ENCODE measurements at regions not wholly inside any gene's neighbourhood (a gene's known extent, or its start where the extent isn't known, plus 50 kb on each side); places are given as distances from the start of the nearest gene placed in this dataset.

GRCh38 chr13:58838615-58839014 is 1207.1 kb downstream of the PCDH17 start:
- no peaks in the 10 kb centered on the region for H3K4me1 Mint-ChIP-seq

GRCh38 chr13:58843071-58843470 is 1211.5 kb downstream of the PCDH17 start:
- Histone ChIP-seq H3K4me1 (ENCODE audit: control insufficient read depth in 1 of 2, extremely low read depth in 1 of 2, insufficient read depth in 2 of 2, low read length in 2 of 2) (no peaks in the 10 kb centered on the region), H3K4me3 (ENCODE audit: control insufficient read depth in 1 of 2, extremely low read depth in 1 of 2, low read length in 1 of 2) (no peak overlapping the region), H3K27me3 (replicated peaks in 1 of 2; ENCODE audit: control insufficient read depth in 2 of 2, extremely low read depth in 1 of 2, insufficient read depth in 2 of 2, low read length in 1 of 2) (no peaks in the 10 kb centered on the region), H3K27ac (ENCODE audit: low read length) (no peak overlapping the region), H3K9me3 (no peaks in the 10 kb centered on the region), H3K36me3 (ENCODE audit: control insufficient read depth in 2 of 2, extremely low read depth in 1 of 2, insufficient read depth in 1 of 2, low read length in 1 of 2) (no peaks in the 10 kb centered on the region)
- no peaks in the 10 kb centered on the region for H3K36me3 Mint-ChIP-seq
- WGBS (ENCODE audit: insufficient coverage), result 93% methylated on average over 4 of the region's 6 CpGs
- ChIA-PET CTCF (no interaction called here), POLR2A (no interaction called here)
- no peak for ATAC-seq (replicated peaks in 1 of 4)
- H3K27me3 Mint-ChIP-seq, result no peaks in the 10 kb centered on the region
- H3K4me3 Mint-ChIP-seq, result no peak overlapping the region
- no peaks in the 10 kb centered on the region for H3K4me1 Mint-ChIP-seq
- H3K9me3 Mint-ChIP-seq, result peaks cover 22 to 33% (median 31%) of the 10 kb centered on the region in 3 donors
- no peak overlapping the region for H3K27ac Mint-ChIP-seq
- no peak for DNase-seq

More at GRCh38 chr13:58838615-58839014, 1207.1 kb downstream of the PCDH17 start:
- Histone ChIP-seq H3K9me3 (no peaks in the 10 kb centered on the region), H3K27ac (ENCODE audit: low read length) (no peak overlapping the region), H3K4me1 (ENCODE audit: control insufficient read depth in 1 of 2, extremely low read depth in 1 of 2, insufficient read depth in 2 of 2, low read length in 2 of 2) (no peaks in the 10 kb centered on the region), H3K36me3 (ENCODE audit: control insufficient read depth in 2 of 2, extremely low read depth in 1 of 2, insufficient read depth in 1 of 2, low read length in 1 of 2) (no peaks in the 10 kb centered on the region), H3K27me3 (replicated peaks in 1 of 2; ENCODE audit: control insufficient read depth in 2 of 2, extremely low read depth in 1 of 2, insufficient read depth in 2 of 2, low read length in 1 of 2) (no peaks in the 10 kb centered on the region), H3K4me3 (ENCODE audit: control insufficient read depth in 1 of 2, extremely low read depth in 1 of 2, low read length in 1 of 2) (no peak overlapping the region)
- Mint-ChIP-seq H3K9me3 (peaks cover 5 to 12% (median 9%) of the 10 kb centered on the region in 3 donors), H3K36me3 (no peaks in the 10 kb centered on the region), H3K4me3 (no peak overlapping the region), H3K27ac (no peak overlapping the region), H3K27me3 (no peaks in the 10 kb centered on the region)
- ChIA-PET CTCF (no interaction called here), POLR2A (no interaction called here)
- 50% methylated on average over 1 of the region's 1 CpG for WGBS (ENCODE audit: insufficient coverage)
- ATAC-seq (replicated peaks in 1 of 4) (no peak), DNase-seq (no peak)

GRCh38 chr13:58843567-58843966 is 1212.0 kb downstream of the PCDH17 start:
- H3K9me3 Mint-ChIP-seq, result peaks cover 22 to 33% (median 31%) of the 10 kb centered on the region in 3 donors
- CTCF ChIA-PET, result no interaction called here
- H3K4me1 ChIP-seq (ENCODE audit: control insufficient read depth in 1 of 2, extremely low read depth in 1 of 2, insufficient read depth in 2 of 2, low read length in 2 of 2), result no peaks in the 10 kb centered on the region
- DNase-seq (no peak), ATAC-seq (replicated peaks in 1 of 4) (no peak)
- H3K36me3 Mint-ChIP-seq, result no peaks in the 10 kb centered on the region
- no peak overlapping the region for H3K27ac ChIP-seq (ENCODE audit: low read length)
- no peak overlapping the region for H3K4me3 Mint-ChIP-seq
- H3K27ac Mint-ChIP-seq, result no peak overlapping the region
- H3K36me3 ChIP-seq (ENCODE audit: control insufficient read depth in 2 of 2, extremely low read depth in 1 of 2, insufficient read depth in 1 of 2, low read length in 1 of 2), result no peaks in the 10 kb centered on the region
- H3K4me1 Mint-ChIP-seq, result no peaks in the 10 kb centered on the region
- no peak overlapping the region for H3K4me3 ChIP-seq (ENCODE audit: control insufficient read depth in 1 of 2, extremely low read depth in 1 of 2, low read length in 1 of 2)
- WGBS (ENCODE audit: insufficient coverage), result 93% methylated on average over 5 of the region's 6 CpGs
- no peaks in the 10 kb centered on the region for H3K27me3 Mint-ChIP-seq
- no peaks in the 10 kb centered on the region for H3K9me3 ChIP-seq
- no peaks in the 10 kb centered on the region for H3K27me3 ChIP-seq (replicated peaks in 1 of 2; ENCODE audit: control insufficient read depth in 2 of 2, extremely low read depth in 1 of 2, insufficient read depth in 2 of 2, low read length in 1 of 2)
- POLR2A ChIA-PET, result no interaction called here

GRCh38 chr13:58850161-58850560 is 1218.6 kb downstream of the PCDH17 start:
- Mint-ChIP-seq H3K4me3 (no peak overlapping the region), H3K27me3 (no peaks in the 10 kb centered on the region), H3K27ac (no peak overlapping the region), H3K36me3 (no peaks in the 10 kb centered on the region), H3K4me1 (no peaks in the 10 kb centered on the region), H3K9me3 (peaks cover 6 to 19% (median 12%) of the 10 kb centered on the region in 3 donors)
- DNase-seq (no peak), ATAC-seq (replicated peaks in 1 of 4) (no peak)
- ChIA-PET CTCF (no interaction called here), POLR2A (no interaction called here)
- H3K4me3 ChIP-seq (ENCODE audit: control insufficient read depth in 1 of 2, extremely low read depth in 1 of 2, low read length in 1 of 2), result no peak overlapping the region
- no peaks in the 10 kb centered on the region for H3K27me3 ChIP-seq (replicated peaks in 1 of 2; ENCODE audit: control insufficient read depth in 2 of 2, extremely low read depth in 1 of 2, insufficient read depth in 2 of 2, low read length in 1 of 2)
- H3K36me3 ChIP-seq (ENCODE audit: control insufficient read depth in 2 of 2, extremely low read depth in 1 of 2, insufficient read depth in 1 of 2, low read length in 1 of 2), result no peaks in the 10 kb centered on the region
- no peaks in the 10 kb centered on the region for H3K9me3 ChIP-seq
- no peak overlapping the region for H3K27ac ChIP-seq (ENCODE audit: low read length)
- H3K4me1 ChIP-seq (ENCODE audit: control insufficient read depth in 1 of 2, extremely low read depth in 1 of 2, insufficient read depth in 2 of 2, low read length in 2 of 2), result no peaks in the 10 kb centered on the region

GRCh38 chr13:58852076-58852475 is 1220.5 kb downstream of the PCDH17 start:
- no peak for ATAC-seq (replicated peaks in 1 of 4)
- Histone ChIP-seq H3K27ac (ENCODE audit: low read length) (no peak overlapping the region), H3K36me3 (ENCODE audit: control insufficient read depth in 2 of 2, extremely low read depth in 1 of 2, insufficient read depth in 1 of 2, low read length in 1 of 2) (no peaks in the 10 kb centered on the region), H3K4me3 (ENCODE audit: control insufficient read depth in 1 of 2, extremely low read depth in 1 of 2, low read length in 1 of 2) (no peak overlapping the region), H3K4me1 (ENCODE audit: control insufficient read depth in 1 of 2, extremely low read depth in 1 of 2, insufficient read depth in 2 of 2, low read length in 2 of 2) (no peaks in the 10 kb centered on the region), H3K27me3 (replicated peaks in 1 of 2; ENCODE audit: control insufficient read depth in 2 of 2, extremely low read depth in 1 of 2, insufficient read depth in 2 of 2, low read length in 1 of 2) (no peaks in the 10 kb centered on the region), H3K9me3 (no peaks in the 10 kb centered on the region)
- H3K36me3 Mint-ChIP-seq, result no peaks in the 10 kb centered on the region
- DNase-seq, result no peak
- no peak overlapping the region for H3K27ac Mint-ChIP-seq
- no peaks in the 10 kb centered on the region for H3K4me1 Mint-ChIP-seq
- no CpG with 5 or more reads among the region's 1 CpG for WGBS (ENCODE audit: insufficient coverage)
- H3K27me3 Mint-ChIP-seq, result no peaks in the 10 kb centered on the region
- CTCF ChIA-PET, result no interaction called here
- H3K9me3 Mint-ChIP-seq, result peaks cover 2 to 8% (median 4%) of the 10 kb centered on the region in 3 donors
- H3K4me3 Mint-ChIP-seq, result no peak overlapping the region
- POLR2A ChIA-PET, result no interaction called here

- no CpG with 5 or more reads among the region's 1 CpG for WGBS (ENCODE audit: insufficient coverage)
- Histone ChIP-seq H3K4me3 (ENCODE audit: control insufficient read depth in 1 of 2, extremely low read depth in 1 of 2, low read length in 1 of 2) (no peak overlapping the region), H3K36me3 (ENCODE audit: control insufficient read depth in 2 of 2, extremely low read depth in 1 of 2, insufficient read depth in 1 of 2, low read length in 1 of 2) (no peaks in the 10 kb centered on the region), H3K9me3 (no peaks in the 10 kb centered on the region), H3K27ac (ENCODE audit: low read length) (no peak overlapping the region), H3K27me3 (replicated peaks in 1 of 2; ENCODE audit: control insufficient read depth in 2 of 2, extremely low read depth in 1 of 2, insufficient read depth in 2 of 2, low read length in 1 of 2) (no peaks in the 10 kb centered on the region), H3K4me1 (ENCODE audit: control insufficient read depth in 1 of 2, extremely low read depth in 1 of 2, insufficient read depth in 2 of 2, low read length in 2 of 2) (no peaks in the 10 kb centered on the region)
- Mint-ChIP-seq H3K36me3 (no peaks in the 10 kb centered on the region), H3K27ac (no peak overlapping the region), H3K9me3 (peaks cover 4 to 14% (median 6%) of the 10 kb centered on the region in 3 donors), H3K27me3 (no peaks in the 10 kb centered on the region), H3K4me3 (no peak overlapping the region), H3K4me1 (no peaks in the 10 kb centered on the region)
- ChIA-PET CTCF (no interaction called here), POLR2A (no interaction called here)
- DNase-seq (no peak), ATAC-seq (replicated peaks in 1 of 4) (no peak)
Measured at GRCh38 chr13:58855283-58855682, 1223.7 kb downstream of the PCDH17 start.

GRCh38 chr13:58858870-58859371 is 1227.4 kb downstream of the PCDH17 start:
- Mint-ChIP-seq H3K36me3 (no peaks in the 10 kb centered on the region), H3K27me3 (no peaks in the 10 kb centered on the region), H3K4me3 (no peak overlapping the region), H3K27ac (no peak overlapping the region), H3K9me3 (peaks cover 0 to 10% (median 4%) of the 10 kb centered on the region in 3 donors), H3K4me1 (no peaks in the 10 kb centered on the region)
- POLR2A ChIA-PET, result no interaction called here
- ATAC-seq (replicated peaks in 1 of 4), result no peak
- Histone ChIP-seq H3K4me1 (ENCODE audit: control insufficient read depth in 1 of 2, extremely low read depth in 1 of 2, insufficient read depth in 2 of 2, low read length in 2 of 2) (no peaks in the 10 kb centered on the region), H3K36me3 (ENCODE audit: control insufficient read depth in 2 of 2, extremely low read depth in 1 of 2, insufficient read depth in 1 of 2, low read length in 1 of 2) (no peaks in the 10 kb centered on the region), H3K27ac (ENCODE audit: low read length) (no peak overlapping the region), H3K4me3 (ENCODE audit: control insufficient read depth in 1 of 2, extremely low read depth in 1 of 2, low read length in 1 of 2) (no peak overlapping the region), H3K9me3 (no peaks in the 10 kb centered on the region), H3K27me3 (replicated peaks in 1 of 2; ENCODE audit: control insufficient read depth in 2 of 2, extremely low read depth in 1 of 2, insufficient read depth in 2 of 2, low read length in 1 of 2) (no peaks in the 10 kb centered on the region)
- 97% methylated on average over 30 of the region's 37 CpGs for WGBS (ENCODE audit: insufficient coverage)
- DNase-seq, result no peak
- CTCF ChIA-PET, result no interaction called here

Data from T-cell (primary cell).